OCI-M2 (cell line): ENCODE measurements at regions not wholly inside any gene's neighbourhood (a gene's known extent, or its start where the extent isn't known, plus 50 kb on each side); places are given as distances from the start of the nearest gene placed in this dataset.

Source experiments
- DNase-seq: peaks from one replicate; lab custom pipeline; 2025; ENCODE audit not compliant: unreplicated experiment; lab: John Stamatoyannopoulos, UW

- no peak for DNase-seq
Measured at GRCh38 chrX:39313146-39313545, 511.9 kb downstream of the MID1IP1 start.

- DNase-seq = no peak
Measured at GRCh38 chrX:39318506-39319343, 517.5 kb downstream of the MID1IP1 start.

- no peak for DNase-seq
Measured at GRCh38 chrX:39320165-39320564, 518.9 kb downstream of the MID1IP1 start.

DNA sequence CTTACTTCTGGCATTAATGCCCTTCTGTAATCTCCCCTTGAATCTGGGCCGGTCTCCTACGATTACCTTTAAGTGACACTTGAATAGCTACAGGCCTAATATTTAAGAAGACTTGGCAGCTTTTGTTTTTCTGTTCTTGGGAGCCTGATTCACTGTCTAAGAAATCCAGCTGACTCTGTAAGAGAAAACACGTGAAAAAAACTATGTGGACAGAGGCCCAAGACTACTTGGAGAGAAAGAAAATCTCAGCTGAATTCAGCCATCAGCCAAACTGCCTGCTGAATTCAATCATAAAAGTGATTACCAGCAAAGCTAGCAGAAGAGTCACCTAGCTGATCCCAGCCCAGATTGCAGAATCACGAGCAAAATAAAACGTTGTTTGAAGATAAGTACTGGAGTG is 521.2 kb downstream of the MID1IP1 start:
- DNase-seq = no peak

DNA sequence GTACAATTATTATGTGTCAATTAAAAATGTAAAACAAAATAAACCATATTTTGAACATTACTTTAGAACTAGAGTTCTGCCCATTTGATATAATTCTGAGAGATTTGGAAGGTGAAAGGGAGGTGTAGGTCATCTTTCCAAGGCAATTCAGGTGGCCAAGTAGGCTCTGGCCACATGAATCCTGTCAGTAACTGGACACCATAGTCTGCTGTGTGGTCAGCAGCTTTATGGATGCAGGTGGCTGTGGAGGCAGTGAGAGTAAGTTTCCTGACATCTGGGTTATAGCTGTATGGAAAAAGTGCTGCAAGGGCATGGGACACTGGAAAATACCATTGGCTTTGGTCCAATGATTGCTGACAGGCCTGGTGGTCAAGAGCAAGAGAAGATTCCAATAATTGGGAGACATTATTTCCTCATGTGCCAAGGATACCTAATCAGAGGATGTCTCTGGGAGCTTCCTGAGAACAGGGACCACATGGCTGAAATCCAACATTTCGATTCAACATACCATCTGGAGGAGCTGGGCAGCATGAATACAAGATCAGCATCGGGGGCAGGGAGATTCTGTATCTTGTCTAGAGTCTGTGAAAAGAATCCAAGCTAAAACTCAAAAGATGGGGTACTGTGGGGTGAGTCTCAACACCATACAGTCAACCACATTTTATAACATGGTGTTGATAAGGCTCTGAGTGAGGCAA is 523.1 kb downstream of the MID1IP1 start:
- DNase-seq = no peak

DNA sequence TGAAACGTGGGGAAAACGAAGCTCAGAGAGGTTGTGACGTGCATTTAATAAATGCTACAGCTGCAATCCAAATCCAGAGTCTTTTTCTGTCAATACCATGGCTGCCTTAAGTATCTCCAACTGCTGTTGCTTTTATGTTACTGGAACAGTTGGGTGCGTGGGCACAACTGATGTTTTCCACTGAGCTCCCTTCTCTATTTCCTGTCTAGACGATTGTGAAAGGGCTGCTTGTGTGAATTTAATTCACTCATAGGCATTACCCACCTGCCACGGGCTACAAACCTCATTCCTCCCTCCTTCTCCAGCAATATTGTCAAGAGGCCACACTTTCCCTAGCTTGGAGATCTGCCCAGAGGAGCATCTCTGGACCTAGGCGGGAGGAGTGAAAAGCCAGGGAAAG is 526.0 kb downstream of the MID1IP1 start:
- no peak for DNase-seq

DNA sequence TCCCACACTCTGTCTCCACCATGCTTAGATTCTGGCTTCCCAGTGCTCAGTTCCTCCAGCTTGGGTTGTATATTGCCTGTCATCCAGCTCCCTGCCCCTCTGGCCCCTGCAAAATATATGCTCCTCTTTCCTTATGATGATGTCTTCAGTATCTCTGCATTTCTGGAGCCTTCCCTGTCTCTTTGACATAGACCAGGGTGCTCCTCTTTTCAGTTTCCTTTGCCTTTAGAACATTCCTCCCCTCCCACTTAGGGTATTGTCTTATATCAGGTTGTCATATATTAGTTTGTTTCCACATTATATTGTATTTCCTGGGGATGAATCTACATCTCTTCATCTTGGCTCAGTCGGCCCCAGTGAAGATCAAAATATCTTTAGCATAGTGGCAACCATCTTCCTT is 526.4 kb downstream of the MID1IP1 start:
- DNase-seq = no peak

DNA sequence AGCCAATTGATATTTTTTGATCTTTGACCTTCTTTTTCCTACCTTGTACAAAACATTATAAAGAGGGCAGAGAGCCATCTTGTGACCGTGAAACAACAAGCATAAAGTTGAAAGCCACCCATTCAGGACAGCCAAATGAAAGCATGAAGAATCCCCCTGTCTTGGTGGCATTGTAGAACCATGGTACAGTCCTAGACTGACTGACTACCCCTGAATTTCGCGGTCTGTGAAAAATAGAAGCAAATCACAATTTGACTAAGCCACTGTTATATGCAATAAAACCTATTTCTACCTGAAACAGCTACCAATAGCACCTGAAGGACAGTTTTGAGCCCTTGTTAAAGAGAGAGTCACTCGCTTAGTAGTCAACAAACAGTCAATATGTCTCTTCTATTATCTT is 527.4 kb downstream of the MID1IP1 start:
- no peak for DNase-seq

DNA sequence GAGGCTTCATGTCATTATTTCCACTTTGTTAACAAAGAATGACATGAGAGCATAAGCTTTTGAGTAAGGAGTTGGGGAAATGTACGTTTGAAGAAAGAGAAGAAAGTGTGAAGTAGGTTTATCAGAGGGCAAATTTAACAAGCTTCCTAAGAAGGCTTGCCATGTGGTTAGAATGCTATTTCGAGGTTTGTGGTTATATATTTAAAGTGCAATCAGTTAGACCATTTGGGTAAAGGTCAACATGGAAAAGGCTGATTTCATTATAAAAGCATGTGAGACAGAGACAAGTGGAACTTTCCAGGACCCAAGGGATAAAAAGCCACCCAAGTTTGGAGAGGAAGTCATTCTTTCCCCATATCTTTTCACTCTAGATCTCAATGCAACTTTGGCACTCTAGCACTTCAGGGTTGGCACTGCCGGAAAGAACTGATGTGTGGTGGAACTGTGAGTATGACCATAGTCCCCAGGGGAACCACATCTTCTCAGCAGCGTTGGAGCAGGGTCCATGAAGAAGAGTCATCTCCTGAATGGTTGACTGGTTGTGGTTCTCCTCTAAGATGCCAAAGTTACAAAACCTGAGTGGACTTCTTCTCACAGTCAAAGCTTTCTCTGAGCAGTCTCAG is 529.9 kb downstream of the MID1IP1 start:
- DNase-seq = no peak

DNA sequence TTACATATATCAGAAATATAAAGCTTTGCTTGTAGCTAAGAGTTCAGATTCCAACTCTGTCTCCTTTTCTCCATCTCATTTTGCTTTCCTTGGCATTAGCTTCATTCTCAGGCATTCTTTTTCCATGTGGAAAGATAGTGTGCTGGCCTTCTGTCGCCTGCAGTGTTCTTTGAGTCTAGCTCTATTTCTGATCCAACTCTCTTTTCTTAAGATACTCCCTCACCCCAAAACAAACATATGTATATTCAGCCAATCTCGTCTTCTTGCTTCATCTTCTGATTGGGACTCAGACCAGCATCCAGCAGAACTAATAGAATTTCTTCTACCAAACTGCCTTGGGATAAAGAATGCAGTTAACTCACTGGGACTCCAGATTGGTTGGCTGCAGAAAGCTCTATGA is 532.2 kb downstream of the MID1IP1 start:
- no peak for DNase-seq

DNA sequence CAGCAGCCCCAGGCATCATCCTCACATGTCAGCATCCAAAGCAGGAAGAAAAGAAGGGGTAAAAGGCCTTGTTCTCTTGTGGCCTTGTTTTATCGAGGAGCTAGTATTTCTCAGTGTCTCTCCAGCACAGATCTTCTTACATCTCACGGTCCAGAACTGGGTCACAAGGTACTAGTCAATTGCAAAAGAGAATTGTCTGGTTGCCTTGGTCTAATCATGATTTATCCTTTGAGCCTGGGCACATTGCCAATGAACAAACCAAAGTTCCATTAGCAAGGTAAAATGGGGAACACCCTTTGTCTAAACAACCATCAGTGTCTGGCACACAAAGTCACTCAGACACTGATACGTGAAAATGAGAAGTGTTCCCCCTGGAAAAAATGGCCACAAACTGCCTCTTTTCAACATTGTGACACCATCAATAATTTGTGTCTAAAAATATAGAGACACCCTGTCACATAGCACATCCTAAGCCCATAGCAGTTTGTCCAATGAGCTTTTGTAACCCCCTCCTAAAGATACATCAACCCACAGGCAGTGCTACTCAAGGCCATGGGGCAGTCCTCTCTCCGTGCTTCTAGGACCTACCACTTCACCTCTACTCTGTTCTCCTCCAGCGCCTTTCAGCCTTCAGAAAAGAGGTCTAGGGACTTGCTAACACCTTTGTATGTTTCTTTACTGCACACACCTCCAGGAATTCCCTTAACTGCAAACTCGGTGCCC is 534.4 kb downstream of the MID1IP1 start:
- no peak for DNase-seq

DNA sequence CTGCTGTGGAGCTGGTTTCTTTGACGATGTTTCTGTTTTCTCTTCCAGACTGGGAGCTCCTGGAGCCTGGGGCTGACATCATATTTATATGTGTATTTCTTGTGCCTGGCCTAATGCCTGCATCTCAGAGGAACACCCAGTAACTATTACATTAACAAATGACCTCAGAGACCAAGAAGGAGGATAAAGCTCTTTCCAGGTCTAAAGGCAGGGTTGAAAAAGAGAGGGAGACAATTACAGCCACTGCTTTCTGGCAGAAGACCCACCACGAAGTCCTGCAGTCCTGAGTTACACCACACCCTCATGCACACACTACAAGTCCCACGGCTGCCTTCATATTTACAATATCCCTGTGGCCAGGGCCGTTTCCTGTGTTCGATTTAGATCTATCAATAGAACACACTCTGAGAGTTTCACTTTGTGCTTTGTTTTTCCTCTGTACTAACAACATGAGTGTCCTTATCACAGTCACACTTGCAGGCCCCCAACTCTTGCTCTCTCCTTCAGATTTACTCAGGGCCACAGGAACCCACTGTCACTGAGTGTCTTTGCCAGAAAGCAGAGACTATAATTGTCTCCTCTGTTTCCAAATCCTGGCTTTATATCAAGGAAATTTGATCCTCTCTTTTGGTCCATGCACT is 535.5 kb downstream of the MID1IP1 start:
- no peak for DNase-seq

- no peak for DNase-seq
Measured at GRCh38 chrX:39337451-39337850, 536.2 kb downstream of the MID1IP1 start.

DNA sequence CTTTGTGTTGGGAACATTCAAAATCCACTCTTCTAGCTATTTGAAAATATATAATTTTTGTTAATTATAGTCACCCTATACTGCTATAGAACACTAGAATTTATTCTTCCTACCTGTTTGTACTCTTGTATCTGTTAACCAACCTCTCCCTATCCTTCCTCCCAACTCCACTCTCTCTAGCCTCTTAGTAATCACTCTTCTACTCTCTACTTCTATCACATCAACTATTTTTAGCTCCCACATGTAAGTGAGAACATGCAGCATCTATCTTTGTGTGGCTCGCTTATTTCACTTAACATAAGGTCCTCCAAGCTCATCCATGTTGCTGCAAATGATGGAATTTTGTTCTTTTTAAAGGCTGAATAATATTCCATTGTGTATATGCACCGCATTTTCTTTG is 537.3 kb downstream of the MID1IP1 start:
- DNase-seq = no peak

DNA sequence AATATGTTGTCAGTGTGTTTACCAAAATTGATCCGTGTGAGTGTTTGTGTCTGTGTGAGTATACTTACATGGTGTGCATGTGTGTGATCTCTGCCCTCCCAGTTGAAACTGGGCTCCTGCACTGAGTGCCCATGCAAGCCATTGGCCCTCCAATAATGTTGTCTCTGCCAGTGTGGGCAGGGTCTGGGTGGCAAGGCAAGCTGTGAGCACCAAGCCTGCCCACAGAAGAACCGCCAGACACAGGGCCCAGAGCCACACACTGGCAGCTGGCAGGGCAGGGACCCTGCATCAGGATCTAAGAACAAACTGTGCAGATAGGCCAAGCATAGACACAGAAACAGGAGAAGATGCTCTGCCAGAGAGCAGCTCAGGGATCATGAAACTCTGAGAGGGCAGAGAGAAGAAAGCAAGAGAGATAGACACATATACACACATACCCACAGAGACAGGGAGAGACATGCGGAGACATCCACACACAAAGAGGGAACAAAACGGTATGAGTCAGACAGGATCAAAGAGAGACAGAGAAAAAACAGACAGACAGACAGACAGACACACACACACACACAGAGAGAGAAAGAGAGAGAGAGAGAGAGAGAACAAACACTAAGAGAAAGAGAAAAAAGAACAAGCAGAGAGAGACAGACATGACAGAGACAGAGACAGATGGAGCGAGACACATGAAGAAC is 555.0 kb downstream of the MID1IP1 start:
- DNase-seq = no peak

DNA sequence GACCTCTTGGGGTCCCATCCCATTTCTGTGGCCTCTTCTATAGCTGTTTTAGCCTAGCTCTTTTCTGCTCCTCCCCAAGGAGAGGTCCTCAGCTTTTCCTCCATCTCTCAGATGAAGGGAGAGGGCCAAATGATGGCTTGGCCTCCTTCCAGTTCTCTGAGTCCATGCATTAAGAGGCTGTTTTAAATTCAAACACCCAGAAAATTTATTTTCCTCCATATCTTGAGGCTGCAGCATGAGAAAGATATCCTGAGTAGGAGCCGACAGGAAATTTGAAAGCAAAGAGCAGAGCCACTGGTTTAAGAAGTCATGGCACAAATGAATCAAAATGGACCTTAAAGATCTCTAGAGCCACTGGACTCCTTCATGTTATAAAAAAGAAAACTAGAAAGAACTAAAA is 558.8 kb downstream of the MID1IP1 start:
- DNase-seq = no peak

DNA sequence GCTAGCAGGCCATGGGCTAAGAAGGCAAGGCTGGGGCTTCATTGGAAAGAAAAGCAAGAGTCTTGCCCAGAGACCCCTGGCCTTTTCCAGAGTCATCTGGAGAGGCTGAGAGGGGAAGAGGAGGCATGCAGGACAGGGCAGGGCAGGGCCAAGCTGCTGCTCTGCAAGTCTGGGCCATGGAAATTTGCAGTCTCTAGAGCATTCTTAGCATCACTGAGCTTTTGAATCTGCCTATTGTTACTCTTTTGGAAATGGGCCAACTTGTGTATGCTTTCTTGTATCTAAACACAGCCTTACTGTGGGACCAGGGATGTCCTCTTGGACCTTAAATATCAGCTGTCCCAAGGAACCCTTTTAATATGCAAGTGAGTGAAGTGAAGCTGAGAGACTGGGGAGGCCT is 560.5 kb downstream of the MID1IP1 start:
- DNase-seq = no peak

GRCh38 chrX:39367416-39367815 is 566.2 kb downstream of the MID1IP1 start:
- DNase-seq = no peak

GRCh38 chrX:39372115-39372514 is 570.9 kb downstream of the MID1IP1 start:
- DNase-seq = no peak

DNA sequence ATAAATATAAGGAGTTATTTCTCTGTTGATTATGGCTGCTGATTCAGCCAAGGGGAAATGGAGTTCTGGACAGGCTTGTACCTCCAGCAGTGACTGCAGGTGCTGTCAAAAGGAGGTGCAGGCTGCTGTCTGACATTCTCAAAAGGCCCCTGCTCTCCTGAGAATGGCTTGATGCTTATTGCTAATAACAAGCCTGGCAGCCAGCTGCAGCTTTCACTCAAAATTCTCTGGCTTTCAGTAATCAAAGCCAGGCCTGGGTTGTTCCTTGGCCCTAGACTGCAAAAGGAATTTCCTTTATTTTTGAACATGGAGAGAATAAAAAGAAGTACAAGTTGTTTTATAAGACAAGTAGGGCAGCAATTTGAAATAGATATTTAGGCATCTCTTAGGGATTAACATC is 575.9 kb downstream of the MID1IP1 start:
- DNase-seq = no peak
